ENCODE measurements at regions not wholly inside any gene's neighbourhood (a gene's known extent, or its start where the extent isn't known, plus 50 kb on each side); places are given as distances from the start of the nearest gene placed in this dataset.

GRCh38 chr9:20276762-20277161 is 345.5 kb downstream of the MLLT3 start:
- Histone ChIP-seq H3K9ac (ENCODE audit: insufficient read depth in 1 of 2, low read depth in 2 of 2, low read length in 2 of 2) (no peak overlapping the region), H3K79me2 (ENCODE audit: control insufficient read depth, insufficient read depth, low read length) (no peaks in the 10 kb centered on the region), H3K27ac (ENCODE audit: extremely low read depth, low read depth, low read length) (no peak overlapping the region), H3K27me3 (ENCODE audit: control insufficient read depth in 2 of 2, insufficient read depth in 2 of 2, low read length in 2 of 2) (no peaks in the 10 kb centered on the region), H3K4me3 (no peak overlapping the region), H3K36me3 (ENCODE audit: control insufficient read depth, insufficient read depth, low read length) (no peaks in the 10 kb centered on the region), H3K4me1 (replicated peaks in 1 of 2; ENCODE audit: control insufficient read depth in 2 of 2, insufficient read depth in 2 of 2, low read length in 2 of 2) (no peaks in the 10 kb centered on the region), H2AFZ (ENCODE audit: low read depth, low read length) (no peak overlapping the region), H4K20me1 (replicated peaks; ENCODE audit: control insufficient read depth, insufficient read depth, low read length) (no peaks in the 10 kb centered on the region), H3K4me2 (ENCODE audit: insufficient read depth, low read length) (no peak overlapping the region), H3K9me1 (ENCODE audit: control insufficient read depth, insufficient read depth, low read length) (no peaks in the 10 kb centered on the region), H3K9me3 (replicated peaks; ENCODE audit: control insufficient read depth, insufficient read depth, low read depth, low read length) (no peaks in the 10 kb centered on the region)
- intact Hi-C loops (cut with micrococcal nuclease) = no loop called here
- no peak for ATAC-seq
- DNase-seq (ENCODE audit: extremely low read depth in 1 of 4, low spot score in 3 of 4) = no peak
- no peak for FAIRE-seq
- in situ Hi-C loops (cut with MboI) = no loop called here
- POLR2A ChIA-PET = no interaction called here
- CTCF ChIA-PET (ENCODE audit: low intra/inter-chr PET ratio) = no interaction called here
- no TSS peak for BruUV-seq (replicated peaks)
- WGBS (ENCODE audit: insufficient coverage, low coverage, missing lambda C conversion rate) = 0% methylated on average over 2 of the region's 2 CpGs
- TF ChIP-seq ZNF3 (CRISPR knock-in tag; IDR thresholded peaks at IDR 0.05) (no peak), TCFL5 (CRISPR knock-in tag; conservative IDR thresholded peaks at IDR 0.05) (no peak), RNF219 (CRISPR knock-in tag; IDR thresholded peaks at IDR 0.05) (no peak), SMAD1 (IDR thresholded peaks at IDR 0.05; ENCODE audit: low read depth, low read length, partially characterized antibody) (no peak), ZSCAN32 (CRISPR knock-in tag; IDR thresholded peaks at IDR 0.05) (no peak), CLOCK (CRISPR knock-in tag; IDR thresholded peaks at IDR 0.05; ENCODE audit: borderline replicate concordance) (no peak), ZBTB7A (IDR thresholded peaks at IDR 0.05; ENCODE audit: borderline replicate concordance, control insufficient read depth, low read depth, low read length) (no peak)
- TF ChIP-seq, protein P1, sequence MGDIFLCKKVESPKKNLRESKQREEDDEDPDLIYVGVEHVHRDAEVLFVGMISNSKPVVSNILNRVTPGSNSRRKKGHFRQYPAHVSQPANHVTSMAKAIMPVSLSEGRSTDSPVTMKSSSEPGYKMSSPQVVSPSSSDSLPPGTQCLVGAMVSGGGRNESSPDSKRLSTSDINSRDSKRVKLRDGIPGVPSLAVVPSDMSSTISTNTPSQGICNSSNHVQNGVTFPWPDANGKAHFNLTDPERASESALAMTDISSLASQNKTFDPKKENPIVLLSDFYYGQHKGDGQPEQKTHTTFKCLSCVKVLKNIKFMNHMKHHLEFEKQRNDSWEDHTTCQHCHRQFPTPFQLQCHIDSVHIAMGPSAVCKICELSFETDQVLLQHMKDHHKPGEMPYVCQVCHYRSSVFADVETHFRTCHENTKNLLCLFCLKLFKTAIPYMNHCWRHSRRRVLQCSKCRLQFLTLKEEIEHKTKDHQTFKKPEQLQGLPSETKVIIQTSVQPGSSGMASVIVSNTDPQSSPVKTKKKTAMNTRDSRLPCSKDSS (IDR thresholded peaks at IDR 0.05; ENCODE audit: low read depth, partially characterized antibody) = no peak
